Gastroesophageal sphincter (tissue), 3 donors: ENCODE measurements at regions not wholly inside any gene's neighbourhood (a gene's known extent, or its start where the extent isn't known, plus 50 kb on each side); places are given as distances from the start of the nearest gene placed in this dataset.

ENCODE experiments used
- POLR2A ChIP-seq, 2 donors: fragments of 450-650 bp; IDR thresholded peaks; one replicate each; pipeline ENCODE4 v1.6.1; 2017; ENCODE audit warnings: antibody characterized with exemption in 2 of 2, mild to moderate bottlenecking in 2 of 2, moderate library complexity in 1 of 2
- TF ChIP-seq, protein P1 (sequence below), 4 experiments: fragments of 200-600 bp in 2 of 4; fragments of 450-650 bp in 2 of 4; sonication (generic) in 1 of 4; IDR thresholded peaks; one replicate each; pipeline ENCODE4 v1.5.1; 2017 to 2019; ENCODE audit warnings: antibody characterized with exemption in 4 of 4, mild to moderate bottlenecking in 2 of 4, moderate library complexity in 2 of 4

DNA sequence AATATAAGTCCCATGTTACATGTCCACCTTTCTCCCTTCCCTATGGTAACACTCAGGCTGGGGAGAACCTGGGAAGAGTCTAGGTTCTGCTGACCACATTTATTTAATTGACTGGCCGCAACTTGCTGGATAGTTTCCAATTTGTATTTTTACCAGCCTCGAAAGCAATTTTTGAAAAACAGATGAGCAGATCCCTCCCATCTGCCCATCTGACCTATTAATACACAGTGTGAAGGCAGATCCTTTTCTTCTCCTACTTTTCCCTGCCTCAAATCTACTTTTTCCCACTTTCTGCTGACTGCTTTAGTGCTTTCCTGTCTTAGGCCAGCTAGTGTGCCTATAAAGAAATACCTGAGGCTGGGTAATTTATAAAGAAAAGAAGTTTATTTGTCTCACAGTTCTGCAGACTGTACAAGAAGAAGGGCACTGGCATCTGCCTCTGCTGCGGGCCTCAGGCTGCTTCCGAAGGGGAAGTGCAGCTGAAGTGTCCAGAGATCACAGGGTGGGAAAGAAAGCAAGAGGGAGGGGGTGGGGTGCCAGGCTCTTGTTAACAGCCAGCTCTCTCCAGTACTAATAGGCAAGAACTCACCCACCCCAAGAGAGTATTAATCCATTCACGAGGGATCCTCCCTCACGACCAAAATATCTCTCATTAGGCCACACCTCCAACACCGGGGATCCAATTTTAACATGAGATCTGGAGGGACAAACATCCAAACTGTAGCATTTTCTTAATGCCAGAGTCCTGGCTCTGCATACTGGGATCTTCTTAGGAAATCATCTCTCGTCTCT lies 336.0 kb upstream of the IGFBP3 start:
- TF ChIP-seq POLR2A (IDR thresholded peaks at IDR 0.05), result no peak
- TF ChIP-seq, protein P1, sequence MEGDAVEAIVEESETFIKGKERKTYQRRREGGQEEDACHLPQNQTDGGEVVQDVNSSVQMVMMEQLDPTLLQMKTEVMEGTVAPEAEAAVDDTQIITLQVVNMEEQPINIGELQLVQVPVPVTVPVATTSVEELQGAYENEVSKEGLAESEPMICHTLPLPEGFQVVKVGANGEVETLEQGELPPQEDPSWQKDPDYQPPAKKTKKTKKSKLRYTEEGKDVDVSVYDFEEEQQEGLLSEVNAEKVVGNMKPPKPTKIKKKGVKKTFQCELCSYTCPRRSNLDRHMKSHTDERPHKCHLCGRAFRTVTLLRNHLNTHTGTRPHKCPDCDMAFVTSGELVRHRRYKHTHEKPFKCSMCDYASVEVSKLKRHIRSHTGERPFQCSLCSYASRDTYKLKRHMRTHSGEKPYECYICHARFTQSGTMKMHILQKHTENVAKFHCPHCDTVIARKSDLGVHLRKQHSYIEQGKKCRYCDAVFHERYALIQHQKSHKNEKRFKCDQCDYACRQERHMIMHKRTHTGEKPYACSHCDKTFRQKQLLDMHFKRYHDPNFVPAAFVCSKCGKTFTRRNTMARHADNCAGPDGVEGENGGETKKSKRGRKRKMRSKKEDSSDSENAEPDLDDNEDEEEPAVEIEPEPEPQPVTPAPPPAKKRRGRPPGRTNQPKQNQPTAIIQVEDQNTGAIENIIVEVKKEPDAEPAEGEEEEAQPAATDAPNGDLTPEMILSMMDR (IDR thresholded peaks at IDR 0.05), result no peak
